Body of pancreas (tissue), 4 donors: ENCODE measurements at regions not wholly inside any gene's neighbourhood (a gene's known extent, or its start where the extent isn't known, plus 50 kb on each side); places are given as distances from the start of the nearest gene placed in this dataset.

ENCODE experiments used
- ATAC-seq: fragments of 150-250 bp; one replicate; pipeline ENCODE4 v1.9.1; 2016
- DNase-seq, 4 donors: peaks; one replicate each; pipeline ENCODE4 v3.0.0-alpha.2; 2019
- H3K27ac ChIP-seq, 4 donors: fragments of 200-600 bp; sonication (generic); 1 replicate in 3 of 4; 2 replicates in 1 of 4; pipeline versions ENCODE4 v1.5.1 to v1.6.1; 2016 to 2019; ENCODE audit warnings: mild to moderate bottlenecking in 1 of 4, mixed read lengths in 1 of 4, moderate library complexity in 1 of 4
- H3K27me3 ChIP-seq, 2 donors: fragments of 200-600 bp; sonication (generic); one replicate each; pipeline ENCODE4 v1.6.0; 2016; ENCODE audit warnings: mild to moderate bottlenecking in 1 of 2
- H3K36me3 ChIP-seq, 2 donors: fragments of 200-600 bp; sonication (generic); replicated peaks in 1 of 2; 2 replicates each; pipeline ENCODE4 v1.5.1; 2016; ENCODE audit warnings: low read depth in 2 of 2; ENCODE audit not compliant: insufficient read depth in 1 of 2
- H3K4me1 ChIP-seq: fragments of 200-600 bp; sonication (generic); one replicate; pipeline ENCODE4 v1.6.0; 2016
- H3K4me3 ChIP-seq, 2 donors: fragments of 200-600 bp; sonication (generic); 1 replicate in 1 of 2; 2 replicates in 1 of 2; pipeline ENCODE4 v1.5.1; 2016 to 2019
- H3K9me3 ChIP-seq, 3 donors: fragments of 200-600 bp; sonication (generic); 1 replicate in 2 of 3; 2 replicates in 1 of 3; pipeline ENCODE4 v1.5.1; 2016
- CTCF ChIP-seq, 7 experiments: fragments of 450-650 bp in 4 of 7; fragments of 200-600 bp in 3 of 7; sonication (generic) in 3 of 7; IDR thresholded peaks; one replicate each; pipeline ENCODE4 v1.5.1; 2016 to 2019; ENCODE audit warnings: antibody characterized with exemption in 7 of 7
- POLR2A ChIP-seq, 3 donors: fragments of 450-650 bp; IDR thresholded peaks; one replicate each; pipeline ENCODE4 v1.6.1; 2016; ENCODE audit warnings: antibody characterized with exemption in 3 of 3, mild to moderate bottlenecking in 2 of 3
- WGBS, 2 donors: methylation state at CpG; one replicate each; pipeline ENCODE4 v1.1.5; 2017; 5-methylcytosine and 5-hydroxymethylcytosine counted together
- intact Hi-C: fragments of 100-400 bp; cut with DNase I; formaldehyde crosslinking; loops from one replicate; pipeline ENCODE4 v1.15.1; 2023

GRCh38 chr2:160928854-160929301 lies 231.3 kb upstream of the TANK start:
- WGBS, 2 donors = 5 to 8% methylated on average over 2 of the region's 2 CpGs
- Histone ChIP-seq H3K9me3 (no peaks in the 10 kb centered on the region), H3K27me3 (no peaks in the 10 kb centered on the region), H3K4me1 (peaks cover 12% of the 10 kb centered on the region), H3K36me3 (no peaks in the 10 kb centered on the region), H3K27ac (no peak overlapping the region), H3K4me3 (no peak overlapping the region)
- ATAC-seq = peak; percentile 12
- intact Hi-C loops = no loop called here
- TF ChIP-seq CTCF (IDR thresholded peaks at IDR 0.05) (no peak), POLR2A (IDR thresholded peaks at IDR 0.05) (no peak)
- no peak for DNase-seq

- intact Hi-C loops = no loop called here
- 65 to 80% methylated on average over 6 of the region's 6 CpGs for WGBS, 2 donors
Measured at GRCh38 chr2:160931531-160931930, 228.7 kb upstream of the TANK start.

GRCh38 chr2:160932960-160933359 lies 227.3 kb upstream of the TANK start:
- Histone ChIP-seq H3K27me3 (no peaks in the 10 kb centered on the region), H3K4me1 (peaks cover 12% of the 10 kb centered on the region), H3K9me3 (no peaks in the 10 kb centered on the region), H3K36me3 (no peaks in the 10 kb centered on the region), H3K4me3 (no peak overlapping the region), H3K27ac (no peak overlapping the region)
- 85 to 96% methylated on average over 2 of the region's 2 CpGs for WGBS, 2 donors
- TF ChIP-seq POLR2A (IDR thresholded peaks at IDR 0.05) (no peak), CTCF (IDR thresholded peaks at IDR 0.05) (no peak)
- intact Hi-C loops = no loop called here
- ATAC-seq (no peak), DNase-seq (no peak)

More at GRCh38 chr2:160931531-160931930, 228.7 kb upstream of the TANK start:
- H3K27ac ChIP-seq = no peak overlapping the region
- no peak for ATAC-seq
- H3K9me3 ChIP-seq = no peaks in the 10 kb centered on the region
- no peaks in the 10 kb centered on the region for H3K27me3 ChIP-seq
- no peak for DNase-seq
- no peak overlapping the region for H3K4me3 ChIP-seq
- H3K4me1 ChIP-seq = peaks cover 12% of the 10 kb centered on the region
- TF ChIP-seq POLR2A (IDR thresholded peaks at IDR 0.05) (no peak), CTCF (IDR thresholded peaks at IDR 0.05) (no peak)
- no peaks in the 10 kb centered on the region for H3K36me3 ChIP-seq

GRCh38 chr2:160934263-160934662 lies 226.0 kb upstream of the TANK start:
- no peaks in the 10 kb centered on the region for H3K36me3 ChIP-seq
- DNase-seq (no peak), ATAC-seq (no peak)
- H3K9me3 ChIP-seq = no peaks in the 10 kb centered on the region
- TF ChIP-seq POLR2A (IDR thresholded peaks at IDR 0.05) = no peak
- TF ChIP-seq CTCF (IDR thresholded peaks at IDR 0.05) = no peak
- 55 to 56% methylated on average over 4 of the region's 4 CpGs for WGBS, 2 donors
- no peaks in the 10 kb centered on the region for H3K27me3 ChIP-seq
- intact Hi-C loops = no loop called here
- no peak overlapping the region for H3K4me3 ChIP-seq
- H3K4me1 ChIP-seq = peaks cover 3% of the 10 kb centered on the region
- no peak overlapping the region for H3K27ac ChIP-seq

GRCh38 chr2:160934991-160935390 lies 225.2 kb upstream of the TANK start:
- Histone ChIP-seq H3K9me3 (no peaks in the 10 kb centered on the region), H3K27me3 (no peaks in the 10 kb centered on the region), H3K4me3 (no peak overlapping the region), H3K27ac (no peak overlapping the region), H3K4me1 (no peaks in the 10 kb centered on the region), H3K36me3 (no peaks in the 10 kb centered on the region)
- WGBS, 2 donors = 63 to 66% methylated on average over 2 of the region's 2 CpGs
- TF ChIP-seq CTCF (IDR thresholded peaks at IDR 0.05) (no peak), POLR2A (IDR thresholded peaks at IDR 0.05) (no peak)
- DNase-seq = no peak
- ATAC-seq = no peak
- intact Hi-C loops = no loop called here
